OCI-LY7 (cell line): ENCODE measurements at regions not wholly inside any gene's neighbourhood (a gene's known extent, or its start where the extent isn't known, plus 50 kb on each side); places are given as distances from the start of the nearest gene placed in this dataset.

Experiments used
- CTCF ChIP-seq: fragments of 200-600 bp; sonication (generic); conservative IDR thresholded peaks from 2 replicates; pipeline ENCODE4 v1.5.1; 2014; ENCODE audit warnings: mild to moderate bottlenecking, antibody characterized with exemption, low read length, moderate library complexity, mixed read lengths
- EZH2phosphoT487 ChIP-seq: fragments of 200-600 bp; sonication (generic); IDR thresholded peaks from 2 replicates; pipeline ENCODE4 v1.6.1; 2018; ENCODE audit warnings: low read depth, borderline replicate concordance, mild to moderate bottlenecking, mixed run types, antibody characterized with exemption, low read length, moderate library complexity, mixed read lengths

- TF ChIP-seq EZH2phosphoT487 (no peak), CTCF (no peak)
These were observed 158.5 kb upstream of the LMO4 start for GRCh38 chr1:87170157-87170556.
